Endothelial cell of umbilical vein (primary cell): ENCODE measurements at regions not wholly inside any gene's neighbourhood (a gene's known extent, or its start where the extent isn't known, plus 50 kb on each side); places are given as distances from the start of the nearest gene placed in this dataset.

Source experiments
- BruUV-seq: library from RNA; stranded (reverse); fragments of 400-500 nt; replicated peaks from 2 replicates; lab custom pipeline; 2021; lab: Mats Ljungman, UMichigan
- CTCF ChIA-PET: fragments of 300-600, 350-600 bp; sonication (Branson Sonifier 250); formaldehyde crosslinking; loops from one replicate; lab custom pipeline; 2021; ENCODE audit warnings: antibody characterized with exemption, inconsistent platforms; lab: Charles Lee
- POLR2A ChIA-PET: fragments of 300-600, 350-600 bp; sonication (Branson Sonifier 250); formaldehyde crosslinking; loops from one replicate; lab custom pipeline; 2021; ENCODE audit warnings: antibody characterized with exemption, inconsistent platforms; lab: Charles Lee
- DNase-seq: peaks from one replicate; pipeline ENCODE4 v3.0.0-alpha.2; 2011; ENCODE audit warnings: low read depth, low spot score
- FAIRE-seq: peaks from 2 replicates; lab custom pipeline; 2011; peaks lifted over from hg19 to GRCh38; lab: Jason Lieb, UNC
- H2AFZ ChIP-seq: 2 replicates; pipeline ENCODE4 v1.6.0; 2012; ENCODE audit warnings: low read depth, low read length, control low read depth, inconsistent platforms
- H3K27ac ChIP-seq: 2 replicates; pipeline ENCODE4 v1.5.1; 2011; ENCODE audit warnings: low read depth, mild to moderate bottlenecking, control low read depth, low read length, moderate library complexity; ENCODE audit not compliant: insufficient read depth
- H3K27me3 ChIP-seq, 2 experiments: 2 replicates each; pipeline versions ENCODE4 v1.6.0 to v1.6.1; 2011; ENCODE audit warnings: low read length in 2 of 2, mixed read lengths in 1 of 2; ENCODE audit not compliant: control insufficient read depth in 2 of 2, insufficient read depth in 2 of 2
- H3K36me3 ChIP-seq, 2 experiments: 2 replicates in 1 of 2; 3 replicates in 1 of 2; pipeline ENCODE4 v1.5.1; 2011; ENCODE audit warnings: low read length in 2 of 2, mild to moderate bottlenecking in 1 of 2, moderate library complexity in 1 of 2; ENCODE audit not compliant: control insufficient read depth in 2 of 2, insufficient read depth in 2 of 2; ENCODE audit errors: extremely low read depth in 1 of 2
- H3K4me1 ChIP-seq: 3 replicates; pipeline ENCODE4 v1.5.1; 2011; ENCODE audit warnings: mild to moderate bottlenecking, low read length; ENCODE audit not compliant: control insufficient read depth, insufficient read depth; ENCODE audit errors: extremely low read depth
- H3K4me2 ChIP-seq: 2 replicates; pipeline ENCODE4 v1.6.1; 2011; ENCODE audit warnings: low read length, control low read depth, mixed read lengths; ENCODE audit not compliant: insufficient read depth
- H3K4me3 ChIP-seq, 3 experiments: fragments of 200-600 bp in 1 of 3; sonication (generic), shearing (Covaris generic) in 1 of 3; replicated peaks in 1 of 3; 2 replicates each; pipeline ENCODE4 v1.5.1; 2011 to 2016; ENCODE audit warnings: control low read depth in 3 of 3, low read length in 3 of 3, mild to moderate bottlenecking in 2 of 3, inconsistent platforms in 1 of 3, low read depth in 1 of 3, moderate library complexity in 1 of 3; ENCODE audit not compliant: insufficient read depth in 1 of 3
- H3K79me2 ChIP-seq: 2 replicates; pipeline ENCODE4 v1.6.0; 2012; ENCODE audit warnings: low read length, inconsistent platforms; ENCODE audit not compliant: control insufficient read depth, insufficient read depth
- H3K9ac ChIP-seq: replicated peaks from 2 replicates; pipeline ENCODE3; 2011; ENCODE audit warnings: low read length, control low read depth; ENCODE audit not compliant: insufficient read depth; ENCODE audit errors: extremely low read depth
- H3K9me1 ChIP-seq: replicated peaks from 3 replicates; pipeline ENCODE4 v1.6.0; 2011; ENCODE audit warnings: mild to moderate bottlenecking, low read length; ENCODE audit not compliant: control insufficient read depth, insufficient read depth; ENCODE audit errors: extremely low read depth
- H3K9me3 ChIP-seq: replicated peaks from 2 replicates; pipeline ENCODE4 v1.5.1; 2012; ENCODE audit warnings: low read length, inconsistent platforms; ENCODE audit not compliant: control insufficient read depth, insufficient read depth
- H4K20me1 ChIP-seq: replicated peaks from 2 replicates; pipeline ENCODE3; 2011; ENCODE audit warnings: mild to moderate bottlenecking, low read length; ENCODE audit not compliant: control insufficient read depth, insufficient read depth; ENCODE audit errors: extremely low read depth
- CTCF ChIP-seq, 2 donors: IDR thresholded peaks; 1 replicate in 1 of 2; 2 replicates in 1 of 2; pipeline ENCODE4 v1.5.1; 2011; ENCODE audit warnings: low read length in 2 of 2, mild to moderate bottlenecking in 2 of 2, moderate library complexity in 2 of 2, control low read depth in 1 of 2, inconsistent platforms in 1 of 2, low read depth in 1 of 2; ENCODE audit not compliant: insufficient read depth in 1 of 2; ENCODE audit errors: extremely low read depth in 1 of 2
- EZH2 ChIP-seq: IDR thresholded peaks from 2 replicates; pipeline ENCODE4 v1.6.1; 2012; ENCODE audit warnings: borderline replicate concordance, low read depth, mild to moderate bottlenecking, moderate library complexity, low read length, inconsistent platforms; ENCODE audit not compliant: severe bottlenecking
- FOS ChIP-seq: IDR thresholded peaks from 2 replicates; pipeline ENCODE4 v1.6.1; 2011; ENCODE audit warnings: mild to moderate bottlenecking, low read length, moderate library complexity, borderline replicate concordance; ENCODE audit not compliant: insufficient read depth
- GATA2 ChIP-seq: IDR thresholded peaks from 2 replicates; pipeline ENCODE4 v1.7.0; 2011; ENCODE audit warnings: low read depth, mild to moderate bottlenecking, moderate library complexity, mixed read lengths, low read length; ENCODE audit not compliant: insufficient read length, insufficient read depth
- JUN ChIP-seq: IDR thresholded peaks from 2 replicates; pipeline ENCODE4 v1.6.1; 2011; ENCODE audit warnings: borderline replicate concordance, low read depth; ENCODE audit not compliant: insufficient read length, insufficient read depth
- MAX ChIP-seq: IDR thresholded peaks from 2 replicates; pipeline ENCODE4 v1.6.1; 2011; ENCODE audit not compliant: insufficient read depth, insufficient read length
- MYC ChIP-seq: IDR thresholded peaks from one replicate; pipeline ENCODE4 v1.6.1; 2011; ENCODE audit warnings: mild to moderate bottlenecking, low read depth, low read length
- POLR2A ChIP-seq: IDR thresholded peaks from 2 replicates; pipeline ENCODE4 v1.6.1; 2012; ENCODE audit warnings: low read depth, mild to moderate bottlenecking, control low read depth, low read length
- POLR2AphosphoS5 ChIP-seq: IDR thresholded peaks from 2 replicates; pipeline ENCODE4 v1.6.1; 2012; ENCODE audit warnings: low read depth, mild to moderate bottlenecking, control low read depth, low read length, moderate library complexity; ENCODE audit not compliant: insufficient read depth
- dilution Hi-C: fragments of 300-500 bp; cut with MboI; formaldehyde crosslinking; loops from one replicate; pipeline ENCODE4 v1.15.0; 2019; ENCODE audit warnings: low sequenced_read_pairs; ENCODE audit not compliant: extremely low pct_ligation_motif_present
- intact Hi-C: fragments of 100-400 bp; cut with micrococcal nuclease; formaldehyde crosslinking; loops from one replicate; pipeline ENCODE4 v1.10.0; 2022

DNA sequence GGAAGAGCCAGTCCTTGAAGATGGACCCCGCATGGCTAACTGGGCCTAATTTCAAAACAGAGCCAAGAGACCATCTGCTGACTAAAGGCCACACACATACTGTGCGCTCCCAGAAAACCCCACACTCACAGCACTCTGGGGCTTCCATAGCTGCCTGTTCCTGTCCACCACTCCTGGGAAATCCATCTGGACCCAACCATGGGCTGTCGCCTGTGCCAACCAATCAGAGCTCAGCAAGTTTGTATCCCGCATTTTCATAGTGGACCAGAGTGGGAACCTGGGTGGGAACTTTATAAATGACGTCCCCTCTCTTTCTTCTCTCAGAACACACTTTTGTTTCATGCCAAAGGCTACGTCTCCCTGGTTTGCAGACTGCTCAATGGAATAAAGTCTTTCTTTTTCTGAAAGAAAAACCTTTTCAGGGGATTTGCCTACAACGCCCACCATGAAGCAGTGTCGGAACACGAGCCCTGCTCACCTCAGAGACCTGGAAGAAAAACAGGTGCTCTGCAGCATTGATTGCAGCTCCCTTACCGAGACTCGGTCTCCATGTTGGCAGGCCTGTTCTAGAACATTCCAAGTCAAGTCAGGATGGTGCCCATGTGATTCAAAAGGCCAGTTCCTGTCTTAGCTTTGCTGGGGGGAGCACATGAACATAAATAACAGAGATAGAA lies 137.2 kb upstream of the GPC1 start:
- no peaks in the 10 kb centered on the region for H3K4me1 ChIP-seq
- H3K4me2 ChIP-seq, result no peak overlapping the region
- ChIA-PET CTCF (no interaction called here), POLR2A (no interaction called here)
- no TSS peak for BruUV-seq
- no peak for DNase-seq
- dilution Hi-C loops, result no loop called here
- H3K27ac ChIP-seq, result no peak overlapping the region
- TF ChIP-seq MYC (no peak), GATA2 (no peak), FOS (no peak), MAX (no peak), POLR2A (no peak), EZH2 (no peak), POLR2AphosphoS5 (no peak), JUN (no peak), CTCF (IDR thresholded peaks at IDR 0.05; ENCODE audit: extremely low read depth in 1 of 2, insufficient read depth in 1 of 2, low read depth in 1 of 2, low read length in 2 of 2) (no peak)
- H2AFZ ChIP-seq, result no peak overlapping the region
- intact Hi-C loops, result no loop called here
- H4K20me1 ChIP-seq, result no peaks in the 10 kb centered on the region
- H3K9me3 ChIP-seq, result no peaks in the 10 kb centered on the region
- H3K9ac ChIP-seq, result no peak overlapping the region
- no peaks in the 10 kb centered on the region for H3K36me3 ChIP-seq
- H3K4me3 ChIP-seq, result no peak overlapping the region
- FAIRE-seq, result no peak
- H3K79me2 ChIP-seq, result no peaks in the 10 kb centered on the region
- no peaks in the 10 kb centered on the region for H3K27me3 ChIP-seq
- no peaks in the 10 kb centered on the region for H3K9me1 ChIP-seq
